Kidney epithelial cell (primary cell): ENCODE measurements at regions not wholly inside any gene's neighbourhood (a gene's known extent, or its start where the extent isn't known, plus 50 kb on each side); places are given as distances from the start of the nearest gene placed in this dataset.

Experiments
- DNase-seq: peaks from one replicate; pipeline ENCODE4 v3.0.0-alpha.2; 2010; ENCODE audit warnings: low read depth
- H3K27me3 ChIP-seq: 2 replicates; pipeline ENCODE4 v1.6.0; 2011; ENCODE audit warnings: low read length; ENCODE audit not compliant: control insufficient read depth, insufficient read depth
- H3K36me3 ChIP-seq: 2 replicates; pipeline ENCODE4 v1.5.1; 2011; ENCODE audit warnings: low read length; ENCODE audit not compliant: control insufficient read depth, insufficient read depth
- H3K4me3 ChIP-seq: 2 replicates; pipeline ENCODE4 v1.5.1; 2011; ENCODE audit warnings: low read depth, mild to moderate bottlenecking, control low read depth, low read length
- TF ChIP-seq, protein P1 (sequence below): IDR thresholded peaks from 2 replicates; pipeline ENCODE4 v1.5.1; 2011; ENCODE audit warnings: mild to moderate bottlenecking, moderate library complexity, low read length, control low read depth, inconsistent platforms; ENCODE audit not compliant: insufficient read depth, poor library complexity, severe bottlenecking

DNA sequence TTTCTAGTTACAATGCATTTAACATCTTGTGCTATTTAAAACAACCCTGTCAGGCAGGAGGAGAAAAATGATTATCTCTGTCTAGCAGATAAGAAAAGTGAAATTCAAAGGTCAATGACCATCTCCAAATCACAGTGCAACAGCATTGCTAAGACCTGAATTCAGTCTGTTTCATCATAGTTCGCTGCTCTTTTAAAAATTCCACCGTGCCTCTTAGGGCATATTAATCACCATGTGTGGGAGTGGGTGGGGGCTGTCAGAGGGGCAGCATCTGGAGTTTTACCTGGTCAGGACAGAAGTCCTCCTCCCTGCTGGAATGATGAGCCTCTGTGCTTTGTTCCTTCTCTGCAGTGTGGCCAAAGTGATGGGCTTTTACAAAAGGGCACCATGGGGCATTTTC, 418.7 kb upstream of the RGPD4 start:
- TF ChIP-seq, protein P1, sequence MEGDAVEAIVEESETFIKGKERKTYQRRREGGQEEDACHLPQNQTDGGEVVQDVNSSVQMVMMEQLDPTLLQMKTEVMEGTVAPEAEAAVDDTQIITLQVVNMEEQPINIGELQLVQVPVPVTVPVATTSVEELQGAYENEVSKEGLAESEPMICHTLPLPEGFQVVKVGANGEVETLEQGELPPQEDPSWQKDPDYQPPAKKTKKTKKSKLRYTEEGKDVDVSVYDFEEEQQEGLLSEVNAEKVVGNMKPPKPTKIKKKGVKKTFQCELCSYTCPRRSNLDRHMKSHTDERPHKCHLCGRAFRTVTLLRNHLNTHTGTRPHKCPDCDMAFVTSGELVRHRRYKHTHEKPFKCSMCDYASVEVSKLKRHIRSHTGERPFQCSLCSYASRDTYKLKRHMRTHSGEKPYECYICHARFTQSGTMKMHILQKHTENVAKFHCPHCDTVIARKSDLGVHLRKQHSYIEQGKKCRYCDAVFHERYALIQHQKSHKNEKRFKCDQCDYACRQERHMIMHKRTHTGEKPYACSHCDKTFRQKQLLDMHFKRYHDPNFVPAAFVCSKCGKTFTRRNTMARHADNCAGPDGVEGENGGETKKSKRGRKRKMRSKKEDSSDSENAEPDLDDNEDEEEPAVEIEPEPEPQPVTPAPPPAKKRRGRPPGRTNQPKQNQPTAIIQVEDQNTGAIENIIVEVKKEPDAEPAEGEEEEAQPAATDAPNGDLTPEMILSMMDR, result no peak
- no peaks in the 10 kb centered on the region for H3K27me3 ChIP-seq
- DNase-seq, result no peak
- H3K4me3 ChIP-seq, result no peak overlapping the region
- H3K36me3 ChIP-seq, result no peaks in the 10 kb centered on the region

DNA sequence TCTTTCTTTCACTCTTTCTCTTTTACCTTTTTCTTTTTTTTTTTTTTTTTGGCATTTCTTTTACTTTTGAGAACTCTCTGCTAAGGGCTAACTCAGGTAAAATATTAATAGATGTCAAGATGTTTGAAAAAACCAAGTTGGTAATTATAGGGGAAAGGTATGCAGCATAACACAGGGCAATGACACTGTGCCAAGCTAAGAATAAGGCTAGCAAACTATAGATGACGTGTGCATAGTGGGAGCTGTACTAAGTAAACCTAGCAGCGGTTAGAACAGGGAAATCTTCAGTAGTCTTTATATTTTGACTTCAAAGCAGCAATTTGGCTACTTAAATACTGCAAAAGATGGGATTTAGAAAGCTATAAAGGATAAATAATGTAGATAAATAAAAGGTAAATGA, 415.4 kb upstream of the RGPD4 start:
- Histone ChIP-seq H3K4me3 (no peak overlapping the region), H3K27me3 (no peaks in the 10 kb centered on the region), H3K36me3 (no peaks in the 10 kb centered on the region)
- TF ChIP-seq, protein P1, result no peak
- DNase-seq, result no peak

DNA sequence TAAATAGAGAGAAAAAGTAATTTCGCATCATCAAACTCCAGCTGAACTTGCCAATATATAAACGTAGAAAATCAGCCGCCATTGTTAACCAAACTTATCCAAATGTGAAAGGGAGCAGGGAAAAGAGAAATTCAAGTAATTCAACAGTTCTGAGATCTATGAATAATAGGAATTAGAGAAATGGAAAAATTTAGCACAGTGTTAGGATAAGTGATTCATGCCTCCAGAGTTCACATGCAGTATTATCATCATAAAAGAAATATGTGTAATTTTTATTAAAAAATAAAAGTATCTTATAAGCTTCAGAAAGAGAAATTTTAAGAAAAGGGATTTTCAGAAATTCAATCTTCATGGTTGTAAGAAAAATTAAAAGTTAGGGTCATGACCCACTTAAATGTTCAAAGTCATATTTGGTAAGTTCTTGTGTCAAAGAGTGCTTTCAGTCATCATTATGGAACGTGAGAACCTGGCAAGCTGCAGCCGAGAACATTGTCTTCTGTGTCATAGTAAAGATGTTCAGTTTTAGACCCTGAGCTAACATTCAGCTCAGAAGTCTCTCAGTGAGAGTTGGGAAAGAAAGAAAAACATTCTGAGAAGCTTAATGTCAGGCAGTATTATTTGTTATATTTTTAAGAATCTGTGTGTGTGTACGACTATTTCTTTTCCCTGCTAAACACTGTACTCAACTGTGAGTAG, 414.3 kb upstream of the RGPD4 start:
- DNase-seq, result no peak
- no peak overlapping the region for H3K4me3 ChIP-seq
- TF ChIP-seq, protein P1, result no peak
- no peaks in the 10 kb centered on the region for H3K27me3 ChIP-seq
- H3K36me3 ChIP-seq, result no peaks in the 10 kb centered on the region

DNA sequence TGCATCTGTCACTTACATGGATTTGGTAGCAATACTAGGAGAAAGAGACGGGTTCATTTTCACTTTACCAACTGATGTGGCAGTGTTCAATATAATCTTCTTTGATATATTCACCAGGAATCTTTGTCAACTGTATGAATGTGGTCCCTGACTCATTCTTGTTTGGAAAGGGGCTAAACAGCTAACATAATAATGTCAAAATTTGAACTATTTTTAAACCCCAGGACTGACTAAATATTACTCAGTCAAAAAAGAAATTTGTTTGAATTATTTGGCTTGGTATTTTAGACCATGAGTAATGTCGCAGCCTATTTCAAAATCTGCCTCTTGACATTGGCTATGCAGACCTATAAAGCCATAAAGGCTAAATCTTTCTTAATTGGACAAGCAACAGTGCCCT, 413.7 kb upstream of the RGPD4 start:
- no peak for DNase-seq
- no peaks in the 10 kb centered on the region for H3K27me3 ChIP-seq
- TF ChIP-seq, protein P1, result no peak
- no peaks in the 10 kb centered on the region for H3K36me3 ChIP-seq
- no peak overlapping the region for H3K4me3 ChIP-seq

DNA sequence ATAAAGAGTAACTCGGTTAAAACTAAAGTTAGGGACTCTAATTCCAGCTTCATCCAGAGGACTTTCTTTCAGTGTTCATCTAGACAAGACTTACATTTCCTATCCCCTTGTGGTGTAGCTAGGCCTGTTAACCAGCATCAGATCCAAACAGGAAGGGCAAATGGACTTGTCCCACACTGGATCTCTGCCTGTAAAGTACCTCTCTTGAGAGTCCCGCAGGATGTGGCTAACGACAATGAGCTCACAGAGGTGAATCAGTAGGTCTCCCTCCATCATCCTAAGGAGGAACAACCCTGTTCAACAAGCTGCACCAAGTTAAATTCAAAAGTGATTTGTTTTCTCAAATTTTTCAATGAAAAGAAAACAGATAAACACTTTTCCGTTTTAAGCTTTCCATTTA, 412.3 kb upstream of the RGPD4 start:
- Histone ChIP-seq H3K4me3 (no peak overlapping the region), H3K27me3 (no peaks in the 10 kb centered on the region), H3K36me3 (no peaks in the 10 kb centered on the region)
- TF ChIP-seq, protein P1, result no peak
- no peak for DNase-seq

DNA sequence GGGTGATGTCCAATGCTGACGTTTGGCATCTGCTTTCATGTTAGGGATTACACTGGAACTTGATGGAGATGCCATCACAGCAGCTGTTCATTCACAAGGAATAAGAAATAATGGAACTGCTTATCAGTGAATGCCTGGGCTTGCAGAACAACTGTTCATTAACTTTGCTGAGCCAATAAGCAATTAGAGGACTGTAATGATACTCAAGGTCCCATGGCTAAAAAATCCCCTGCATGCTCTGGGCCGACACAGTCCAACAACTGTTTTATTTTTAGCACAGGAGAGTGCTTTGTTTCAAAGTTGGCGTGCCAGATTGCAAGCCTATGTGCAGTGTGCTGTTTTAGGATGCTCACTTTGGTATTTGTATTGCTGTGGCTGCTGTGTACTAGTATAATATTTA, 408.0 kb upstream of the RGPD4 start:
- no peak for DNase-seq
- Histone ChIP-seq H3K27me3 (no peaks in the 10 kb centered on the region), H3K4me3 (no peak overlapping the region), H3K36me3 (no peaks in the 10 kb centered on the region)
- TF ChIP-seq, protein P1, result no peak
